HG03575 (cell line): ENCODE measurements at regions not wholly inside any gene's neighbourhood (a gene's known extent, or its start where the extent isn't known, plus 50 kb on each side); places are given as distances from the start of the nearest gene placed in this dataset.

Experiments used
- ATAC-seq: cut with Tn5 transposase; IDR thresholded peaks from one replicate; pipeline ENCODE4 v1.9.1; 2021; ENCODE audit not compliant: unreplicated experiment, insufficient number of reproducible peaks, low FRiP score; ENCODE audit errors: extremely low read depth

DNA sequence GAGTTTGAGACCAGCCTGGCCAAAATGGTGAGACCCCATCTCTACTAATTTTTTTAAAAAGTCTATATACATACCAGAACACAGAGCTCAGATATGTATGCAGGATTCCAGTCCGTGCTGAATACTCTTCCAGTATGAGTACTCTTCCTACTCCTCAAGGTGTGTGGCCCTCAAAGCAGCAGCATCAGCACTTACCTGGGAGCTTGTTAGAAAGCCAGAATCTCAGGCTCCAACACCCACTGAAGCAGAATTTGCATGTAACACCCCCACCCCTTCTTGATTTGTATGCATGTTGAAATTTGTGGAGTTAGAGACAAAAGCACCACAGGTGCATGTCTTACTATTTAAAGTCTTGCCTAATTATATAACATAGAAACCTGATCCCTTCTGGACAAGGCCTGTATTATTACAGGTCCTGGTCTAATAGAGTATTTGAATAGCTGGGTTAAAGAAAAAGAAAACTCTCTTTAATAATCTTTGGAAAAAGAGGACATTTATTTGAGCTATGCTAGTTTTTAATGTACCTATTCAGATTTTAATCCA, 50.3 kb upstream of the NFE2L2 start:
- ATAC-seq: no peak

DNA sequence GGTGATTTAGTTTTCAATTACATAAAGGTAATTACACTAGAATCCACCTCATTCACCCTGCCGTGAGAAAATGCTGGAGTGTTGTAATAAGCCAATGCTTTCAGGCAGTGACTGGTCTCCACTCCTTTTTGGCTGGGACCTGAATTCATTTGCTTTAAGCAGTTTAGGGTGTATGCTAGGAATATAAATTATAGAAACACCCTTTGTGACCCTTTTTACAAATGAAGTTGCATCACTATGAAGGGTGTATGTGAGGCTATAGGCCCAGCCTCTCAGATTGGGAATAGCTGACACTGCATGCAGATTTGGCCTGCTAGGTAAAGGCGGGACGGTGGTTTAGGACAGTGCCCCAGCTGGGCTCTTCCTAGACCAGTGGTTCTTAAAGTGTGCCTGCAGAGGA, 50.8 kb upstream of the NFE2L2 start:
- ATAC-seq: no peak

DNA sequence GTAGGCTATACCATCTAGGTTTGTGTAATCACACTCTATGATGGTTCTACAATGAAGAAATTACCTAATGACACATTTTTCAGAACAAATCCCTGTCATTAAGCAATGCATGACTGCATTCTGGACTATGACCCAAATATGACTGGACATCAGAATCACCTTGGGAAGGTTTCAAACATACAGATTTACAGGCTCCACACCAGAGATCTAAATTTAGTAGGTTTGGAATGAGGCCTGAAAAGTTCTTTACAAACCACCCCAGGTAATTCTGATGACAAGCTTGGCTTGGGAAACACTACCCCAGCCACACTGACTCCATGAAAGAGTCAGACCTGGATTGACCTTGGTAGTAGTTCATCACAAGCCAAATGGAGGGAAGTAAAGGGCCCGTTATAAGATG, 52.2 kb upstream of the NFE2L2 start:
- ATAC-seq: no peak

DNA sequence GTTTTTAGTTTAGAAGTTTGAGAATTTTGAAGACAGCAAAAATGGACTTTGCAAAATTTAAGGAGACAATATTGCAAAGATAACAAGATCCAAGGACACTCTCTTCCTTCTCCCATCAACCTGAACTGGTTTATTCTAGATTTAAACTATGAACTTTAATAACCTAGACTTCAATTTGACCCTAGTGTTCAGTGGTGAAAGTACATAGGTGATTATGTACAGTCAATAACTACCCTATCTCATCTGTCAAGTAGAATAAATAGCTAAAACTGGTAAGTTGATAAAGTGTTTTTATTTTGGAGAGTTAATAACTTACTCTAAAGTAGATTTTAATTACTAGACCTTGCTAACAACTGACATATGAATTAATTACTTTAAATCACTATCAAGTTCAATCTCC, 52.9 kb upstream of the NFE2L2 start:
- ATAC-seq: no peak

DNA sequence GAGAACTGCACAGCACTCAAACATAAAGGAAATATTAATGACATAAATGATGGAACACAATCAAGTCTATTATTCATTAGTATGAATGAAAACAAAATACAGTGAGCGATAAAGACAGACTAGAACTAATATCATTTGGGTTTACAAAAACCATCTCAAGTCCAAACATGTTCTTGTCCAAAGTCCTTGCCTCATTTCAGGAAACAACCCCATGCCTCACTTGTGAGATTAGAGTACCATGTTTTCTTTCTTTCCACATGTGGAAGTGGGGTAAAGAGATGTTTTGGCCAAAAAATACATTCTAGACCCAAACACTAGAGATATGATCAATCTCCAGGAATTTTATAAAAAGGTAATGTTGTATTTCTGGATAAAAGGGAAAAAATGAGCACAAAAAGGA, 53.3 kb upstream of the NFE2L2 start:
- no peak for ATAC-seq

DNA sequence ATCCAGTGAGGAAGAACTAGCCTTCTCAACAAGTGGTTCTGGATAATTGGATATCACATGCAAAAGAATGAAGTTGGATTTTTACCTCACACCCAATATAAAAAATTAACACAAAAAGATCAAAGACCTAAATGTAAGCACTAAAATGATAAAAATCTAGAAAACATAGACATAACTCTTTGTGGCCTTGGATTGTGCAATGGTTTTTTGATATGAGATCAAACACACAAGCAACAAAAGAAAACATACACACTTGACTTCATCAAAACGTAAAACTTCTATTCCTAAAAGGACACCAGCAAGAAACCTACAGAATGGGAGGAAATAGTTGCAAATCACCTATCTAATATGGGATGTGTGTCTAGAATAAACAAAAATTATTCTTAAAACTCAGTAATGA, 54.1 kb upstream of the NFE2L2 start:
- no peak for ATAC-seq

DNA sequence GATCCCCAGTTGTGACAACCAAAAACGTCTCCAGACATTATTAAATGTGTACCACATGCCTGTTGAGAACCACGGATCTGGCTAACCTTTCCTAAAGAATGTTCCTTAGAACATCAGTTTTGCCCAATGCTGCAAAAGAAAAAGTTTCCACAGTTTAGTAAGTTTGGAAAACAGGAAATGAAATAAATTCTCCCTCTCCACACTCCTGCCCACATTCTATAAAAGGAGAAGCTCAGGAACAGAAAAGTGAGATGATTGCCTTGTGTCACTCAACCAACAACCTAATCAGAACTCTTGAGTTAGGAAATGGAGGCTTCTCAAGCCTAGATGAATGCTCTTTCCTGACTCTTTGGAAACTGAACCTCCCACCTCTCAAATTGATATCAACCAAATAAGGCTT, 56.1 kb upstream of the NFE2L2 start:
- no peak for ATAC-seq

DNA sequence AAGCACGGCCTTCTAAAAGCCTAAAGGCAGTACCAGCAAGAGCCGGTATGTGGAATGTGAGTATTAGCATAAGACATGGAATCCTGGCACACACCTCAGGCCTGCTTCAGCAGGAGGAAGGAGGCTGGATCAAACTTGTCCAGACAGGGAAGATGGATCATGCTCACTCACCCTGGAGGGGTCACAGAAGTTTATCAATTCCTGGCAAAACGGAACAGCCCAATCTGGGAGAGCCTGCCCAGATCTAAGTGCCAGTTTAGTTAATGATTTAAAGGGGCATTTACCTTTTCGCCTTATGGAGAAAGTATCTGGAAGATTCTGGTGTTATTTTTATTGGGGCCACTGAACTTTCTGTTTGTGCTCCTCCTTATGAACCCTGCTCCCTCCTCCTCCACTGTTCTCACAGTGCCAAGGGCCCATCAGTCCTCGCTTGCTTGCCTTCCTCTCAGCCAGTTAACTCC, 58.3 kb upstream of the NFE2L2 start:
- ATAC-seq: no peak

DNA sequence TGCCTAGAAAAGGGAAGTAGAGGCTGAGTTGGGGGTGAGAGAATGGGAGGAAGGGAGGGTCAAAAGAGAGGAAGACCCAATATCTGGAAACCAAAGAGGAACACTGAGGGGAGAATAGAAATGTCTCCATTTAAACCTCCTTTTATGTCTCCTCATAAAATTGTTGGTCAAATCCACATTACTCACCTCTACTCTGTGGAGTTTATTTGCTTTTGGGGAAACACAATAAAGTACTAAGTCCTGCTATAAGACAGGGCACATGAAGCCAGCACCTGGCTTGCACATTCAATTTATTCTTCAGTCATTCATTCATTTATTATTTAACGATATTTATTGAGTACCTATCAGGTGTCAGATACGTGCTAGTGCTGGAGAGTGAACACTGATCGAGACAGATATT, 60.3 kb upstream of the NFE2L2 start:
- ATAC-seq: no peak

DNA sequence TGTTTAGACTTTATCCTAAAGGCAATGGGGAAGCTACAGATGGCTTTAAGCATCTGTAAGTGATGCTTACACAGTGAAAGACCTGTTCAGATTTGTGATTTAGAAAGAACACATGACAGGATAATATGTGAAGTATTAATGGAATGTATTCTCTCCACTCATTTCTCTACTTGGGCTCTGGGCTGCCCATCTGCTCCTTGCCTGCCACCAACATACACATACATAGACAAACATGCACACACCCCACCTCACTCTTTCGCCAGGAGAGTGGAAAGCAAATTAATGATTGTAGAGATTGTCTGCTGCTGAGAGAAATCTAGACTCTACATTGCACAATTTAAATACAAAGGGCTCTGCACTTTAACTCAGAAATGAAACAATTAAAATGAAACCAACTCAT, 61.0 kb upstream of the NFE2L2 start:
- ATAC-seq: no peak

DNA sequence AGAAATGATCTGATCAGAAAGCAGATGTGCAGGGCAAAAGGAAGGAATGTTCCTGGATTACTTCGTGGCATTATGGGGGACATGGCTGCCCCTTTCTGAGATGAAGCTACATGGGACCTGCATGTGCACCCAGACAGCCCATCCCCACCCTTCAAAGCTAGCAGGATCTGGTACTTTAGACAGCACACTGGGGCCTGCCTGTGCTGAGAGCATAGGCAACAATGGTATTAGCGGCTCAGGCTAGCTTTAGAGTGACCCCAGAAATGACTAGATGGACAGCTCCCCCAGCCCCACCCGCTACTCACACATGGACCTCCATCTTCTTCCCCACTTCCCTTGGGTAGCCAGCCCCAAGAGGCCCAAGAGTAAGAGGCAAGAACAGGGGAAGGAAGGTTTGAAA, 61.5 kb upstream of the NFE2L2 start:
- ATAC-seq: no peak

DNA sequence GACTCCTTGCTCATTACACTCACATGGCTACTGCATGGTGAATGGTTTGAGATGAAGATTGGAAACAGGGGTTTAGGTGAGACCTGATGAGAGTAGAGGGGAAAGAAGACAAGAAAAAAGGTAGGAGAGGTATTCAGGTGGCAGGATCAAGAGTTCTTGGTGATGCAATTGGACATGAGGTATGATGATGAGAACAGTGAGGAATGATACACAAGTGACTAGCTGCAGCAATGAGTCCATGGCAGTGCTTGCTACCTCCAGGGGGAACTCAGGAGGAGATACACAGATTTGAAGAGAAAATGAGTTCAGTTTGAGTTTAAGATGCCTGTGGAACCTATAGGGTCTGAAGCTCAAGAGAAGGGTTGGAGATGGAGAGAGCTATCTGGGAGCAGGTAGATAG, 62.1 kb upstream of the NFE2L2 start:
- ATAC-seq: no peak

DNA sequence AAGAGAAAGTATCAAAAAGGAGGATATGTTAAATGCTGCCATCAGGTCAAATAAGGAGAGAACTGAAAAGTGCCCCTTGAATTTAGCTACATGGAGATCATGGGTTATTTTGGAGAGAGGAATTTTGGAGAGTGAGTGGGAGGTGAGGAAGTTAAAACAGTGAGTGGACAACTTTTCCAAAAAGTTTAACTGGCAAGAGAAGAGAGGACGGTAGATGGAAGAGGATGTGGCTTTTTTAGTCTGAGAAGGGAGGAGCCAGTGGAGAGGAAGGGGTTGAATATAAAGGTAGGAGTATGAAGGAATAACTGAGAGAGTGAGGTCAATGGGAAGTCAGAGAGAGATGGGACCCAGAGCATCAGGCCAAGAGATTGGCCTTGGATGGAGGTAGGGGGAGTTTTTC, 62.5 kb upstream of the NFE2L2 start:
- no peak for ATAC-seq

DNA sequence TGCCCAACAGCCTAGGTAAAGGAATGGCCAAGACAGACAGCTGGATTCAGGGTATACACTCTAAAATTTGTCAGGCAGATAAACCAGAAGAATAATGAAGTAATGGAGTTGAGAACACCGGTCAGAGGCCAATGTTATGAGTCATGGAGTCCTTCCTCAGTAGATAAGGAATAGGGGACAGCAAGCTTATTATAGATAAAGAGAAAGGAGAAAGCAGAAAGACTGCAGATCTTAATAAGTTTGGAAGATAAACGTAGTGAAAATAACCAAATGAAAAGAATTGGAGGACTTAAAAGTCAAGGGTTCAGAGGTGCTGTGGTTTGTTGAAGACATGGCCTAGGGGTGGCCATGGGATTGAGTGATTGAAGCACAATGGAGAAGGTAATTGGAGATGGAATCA, 63.5 kb upstream of the NFE2L2 start:
- no peak for ATAC-seq

DNA sequence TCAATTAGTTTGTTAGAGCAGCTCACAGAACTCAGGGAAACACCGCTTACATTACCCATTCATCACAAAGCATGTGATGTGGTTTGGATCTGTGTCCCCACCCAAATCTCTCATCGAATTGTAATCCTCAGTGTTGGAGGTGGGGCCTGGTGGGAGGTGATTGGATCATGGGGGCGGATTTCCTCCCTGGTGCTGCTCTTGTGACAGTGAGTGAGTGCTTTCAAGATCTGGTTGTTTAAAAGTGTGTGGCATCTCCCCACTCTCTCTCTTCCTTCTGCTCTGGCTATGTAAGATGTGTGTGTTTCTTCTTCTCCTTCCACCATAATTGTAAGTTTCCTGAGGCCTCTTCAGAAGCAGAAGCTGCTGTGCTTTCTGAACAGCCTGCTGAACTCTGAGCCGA, 63.5 kb upstream of the AGPS start:
- no peak for ATAC-seq

DNA sequence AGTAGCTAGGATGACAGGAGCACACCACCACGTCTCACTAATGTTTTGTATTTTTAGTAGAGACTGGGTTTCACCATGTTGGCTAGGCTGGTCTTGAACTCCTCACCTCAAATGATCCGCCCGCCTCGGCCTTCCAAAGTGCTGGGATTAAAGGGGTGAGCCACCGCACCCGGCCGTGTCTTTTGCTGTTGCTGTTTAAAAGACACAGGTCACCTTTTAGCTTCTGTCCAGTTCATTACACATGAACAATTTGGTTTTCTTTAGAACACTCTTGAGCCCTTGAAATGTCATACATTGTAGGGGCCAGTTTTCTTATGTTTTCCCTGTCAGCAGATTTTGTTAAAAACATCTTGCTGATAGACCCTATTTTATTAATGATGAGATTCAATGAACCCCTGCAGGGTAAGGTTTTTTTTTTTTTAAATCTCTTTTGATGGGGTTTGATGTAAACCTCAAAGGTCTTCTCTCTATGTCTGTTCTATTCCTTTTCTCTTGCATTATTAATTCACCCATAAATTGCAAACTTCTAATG, 61.0 kb upstream of the AGPS start:
- ATAC-seq: no peak

DNA sequence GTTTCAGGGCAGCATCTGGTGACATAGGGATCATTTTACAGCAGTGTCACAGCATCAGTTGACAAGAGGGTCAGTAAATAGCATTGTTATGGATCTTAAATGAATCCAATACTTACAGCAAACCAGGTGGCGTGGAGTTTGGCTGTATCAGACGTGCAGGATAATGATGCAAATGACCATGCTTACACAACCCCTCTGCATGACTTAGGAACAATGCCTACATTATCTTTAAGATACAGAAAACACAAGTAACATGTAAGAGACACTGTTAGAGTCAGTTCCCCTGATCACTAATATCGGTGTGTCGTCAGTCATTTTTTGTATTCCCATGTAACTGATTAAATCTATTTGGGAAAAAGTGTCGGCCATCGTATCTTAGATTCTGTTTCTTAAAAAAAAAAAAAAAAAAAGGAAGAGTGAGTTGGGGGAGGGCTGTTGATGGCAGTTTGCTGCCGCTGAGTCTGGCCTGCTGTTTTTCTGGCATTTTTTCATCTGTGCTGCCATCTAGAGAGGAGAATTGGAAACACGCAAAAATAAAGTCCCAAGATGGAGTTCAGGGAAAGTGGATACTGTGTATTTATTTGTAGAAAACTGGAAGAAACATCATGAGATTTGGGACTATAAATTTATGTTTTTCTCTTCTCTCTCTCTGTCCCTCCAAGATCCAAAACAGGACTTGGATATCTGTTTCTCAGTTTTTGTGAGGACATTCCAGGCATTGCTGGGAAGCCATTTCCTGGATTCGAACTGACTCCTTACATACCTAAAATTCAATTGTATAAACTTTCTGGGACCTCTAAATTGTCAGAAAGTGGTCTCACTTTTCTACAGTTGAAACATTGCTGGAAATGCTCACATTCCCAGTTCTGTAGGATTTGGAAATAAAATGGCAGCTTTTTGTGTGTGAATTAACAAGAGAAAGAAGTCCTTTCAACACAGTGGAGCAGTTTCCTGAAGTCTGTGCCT, 60.3 kb upstream of the AGPS start:
- ATAC-seq: peak; percentile 50

DNA sequence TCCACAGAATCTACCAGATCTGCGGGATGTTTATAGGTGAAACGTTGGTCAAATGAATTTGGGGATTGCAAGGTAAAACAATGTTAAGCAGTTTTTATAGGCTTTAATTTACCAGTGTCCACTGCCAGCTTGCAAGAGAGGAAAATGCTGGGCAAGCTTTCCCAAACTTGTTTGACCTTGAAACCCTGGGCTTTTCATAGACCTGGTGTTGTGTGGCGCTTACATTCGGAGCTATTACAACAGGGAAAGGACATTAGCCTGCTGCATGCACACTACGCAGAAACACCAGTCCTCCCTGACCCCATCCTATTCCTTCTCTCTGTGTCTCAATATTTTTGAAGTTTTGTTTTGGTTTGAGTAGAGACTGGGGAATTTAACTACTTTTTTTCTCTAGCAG, 59.6 kb upstream of the AGPS start:
- no peak for ATAC-seq

DNA sequence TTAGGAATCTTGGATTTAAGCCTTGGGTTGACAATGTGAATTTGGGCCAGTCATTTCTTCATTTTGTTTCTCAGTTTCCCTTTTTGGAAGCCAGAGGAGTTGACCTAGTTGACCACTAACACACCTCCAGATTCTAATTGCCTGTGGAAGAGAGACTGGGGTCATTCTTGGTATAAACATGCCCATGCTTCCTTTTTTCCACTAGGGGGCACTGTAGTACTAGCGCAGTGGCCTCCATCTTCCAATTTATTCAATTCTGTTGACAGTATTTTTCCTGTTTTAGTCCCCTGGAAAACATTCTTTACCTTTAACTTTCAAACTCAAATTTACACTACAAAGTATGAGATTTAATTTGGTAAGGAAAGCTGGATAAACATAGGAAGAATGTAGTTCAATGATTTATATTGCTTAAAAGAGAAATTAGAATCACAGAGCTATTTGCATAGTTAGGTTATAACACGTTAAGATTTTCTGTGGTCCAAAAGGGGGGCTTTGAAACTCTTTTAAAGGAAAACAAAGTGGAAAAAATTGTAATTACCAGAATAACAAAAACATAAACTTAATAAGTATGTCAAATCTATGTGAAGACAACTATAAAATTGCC, 57.5 kb upstream of the AGPS start:
- ATAC-seq: no peak

DNA sequence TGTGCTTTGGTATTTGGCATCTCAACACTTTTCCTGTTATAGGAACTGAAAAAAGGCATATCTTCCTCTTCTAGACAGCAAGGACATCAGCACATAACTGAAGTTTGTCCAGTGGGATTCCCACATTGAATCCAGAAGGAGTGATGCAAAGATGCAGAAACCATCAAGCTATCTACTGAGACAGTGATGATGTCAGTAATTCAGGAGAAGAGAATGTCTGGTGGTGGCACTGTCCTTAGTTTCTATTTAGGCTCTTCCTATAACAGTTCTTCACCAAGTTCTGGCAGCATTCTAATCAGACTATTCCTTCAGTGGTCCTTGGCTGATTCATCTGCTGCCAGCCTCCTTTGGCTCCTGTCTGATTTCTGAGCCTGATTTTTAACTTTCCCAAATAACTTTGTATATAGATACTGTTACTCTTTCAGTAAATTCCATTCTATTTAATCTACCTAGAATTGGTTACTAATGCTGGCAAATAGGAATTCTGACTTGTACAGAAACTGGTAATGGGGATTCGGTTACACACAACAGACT, 56.6 kb upstream of the AGPS start:
- ATAC-seq: no peak
